SK-N-SH treated with all-trans-retinoic acid at 6 μM for 48 hours (cell line): ENCODE measurements at regions not wholly inside any gene's neighbourhood (a gene's known extent, or its start where the extent isn't known, plus 50 kb on each side); places are given as distances from the start of the nearest gene placed in this dataset.

Source experiments
- ARNTL ChIP-seq: fragments of 450-650 bp; formaldehyde crosslinking; IDR thresholded peaks from 2 replicates; pipeline ENCODE4 v1.5.0; 2020; ENCODE audit warnings: low read depth, mild to moderate bottlenecking, moderate library complexity, borderline replicate concordance
- CSDC2 ChIP-seq: fragments of 250-450 bp; sonication (Bioruptor Pico); IDR thresholded peaks from 2 replicates; pipeline ENCODE4 v1.5.0; 2020; ENCODE audit warnings: mild to moderate bottlenecking, moderate library complexity
- OSR1 ChIP-seq: fragments of 250-450 bp; sonication (Bioruptor Pico); IDR thresholded peaks from 2 replicates; pipeline ENCODE4 v1.8.0; 2022; ENCODE audit warnings: moderate library complexity, mild to moderate bottlenecking, inconsistent platforms
- RARB ChIP-seq: fragments of 250-450 bp; sonication (Bioruptor Pico); IDR thresholded peaks from 2 replicates; pipeline ENCODE4 v1.8.0; 2021; ENCODE audit warnings: mild to moderate bottlenecking, moderate library complexity
- TCF4 ChIP-seq: fragments of 250-450 bp; sonication (Bioruptor Pico); IDR thresholded peaks from 2 replicates; pipeline ENCODE4 v1.8.0; 2021; ENCODE audit warnings: mild to moderate bottlenecking, moderate library complexity, borderline replicate concordance
- ZC3H10 ChIP-seq: fragments of 250-450 bp; sonication (Bioruptor Pico); IDR thresholded peaks from 2 replicates; pipeline ENCODE4 v1.5.1; 2021; ENCODE audit warnings: mild to moderate bottlenecking, moderate library complexity
- ZFP3 ChIP-seq: fragments of 250-450 bp; sonication (Bioruptor Pico); IDR thresholded peaks from 2 replicates; pipeline ENCODE4 v1.5.0; 2020; ENCODE audit warnings: mild to moderate bottlenecking, moderate library complexity
- ZNF70 ChIP-seq: fragments of 450-650 bp; formaldehyde crosslinking; IDR thresholded peaks from 2 replicates; pipeline ENCODE4 v1.5.0; 2020; ENCODE audit warnings: mild to moderate bottlenecking, moderate library complexity
- TF ChIP-seq, protein P1 (sequence below): fragments of 250-450 bp; sonication (Bioruptor Pico); IDR thresholded peaks from 2 replicates; pipeline ENCODE4 v1.8.0; 2020; ENCODE audit warnings: mild to moderate bottlenecking, moderate library complexity, borderline replicate concordance
- TF ChIP-seq, protein P2 (sequence below): fragments of 250-450 bp; sonication (Bioruptor Pico); IDR thresholded peaks from 2 replicates; pipeline ENCODE4 v1.5.0; 2020; ENCODE audit warnings: mild to moderate bottlenecking, moderate library complexity

DNA sequence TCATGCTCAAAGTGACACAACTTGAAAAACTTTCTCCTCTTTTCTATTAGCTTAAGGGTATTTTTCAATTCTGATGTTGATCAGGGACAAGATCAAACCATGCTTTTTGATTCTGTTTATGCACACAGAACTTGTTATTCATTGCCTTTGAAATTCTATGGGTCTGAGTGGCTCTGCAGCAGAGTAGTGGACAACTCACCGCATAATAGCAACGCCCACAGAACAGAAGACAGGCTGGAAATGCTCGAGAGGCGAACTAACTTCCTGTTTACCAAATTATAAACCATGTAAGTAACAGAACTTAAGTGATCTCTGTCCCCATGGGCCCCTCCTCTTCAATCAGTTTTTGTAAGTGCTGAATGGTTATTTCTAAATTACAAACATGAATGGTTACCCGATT lies 131.2 kb downstream of the CBLN2 start:
- TF ChIP-seq, protein P1, sequence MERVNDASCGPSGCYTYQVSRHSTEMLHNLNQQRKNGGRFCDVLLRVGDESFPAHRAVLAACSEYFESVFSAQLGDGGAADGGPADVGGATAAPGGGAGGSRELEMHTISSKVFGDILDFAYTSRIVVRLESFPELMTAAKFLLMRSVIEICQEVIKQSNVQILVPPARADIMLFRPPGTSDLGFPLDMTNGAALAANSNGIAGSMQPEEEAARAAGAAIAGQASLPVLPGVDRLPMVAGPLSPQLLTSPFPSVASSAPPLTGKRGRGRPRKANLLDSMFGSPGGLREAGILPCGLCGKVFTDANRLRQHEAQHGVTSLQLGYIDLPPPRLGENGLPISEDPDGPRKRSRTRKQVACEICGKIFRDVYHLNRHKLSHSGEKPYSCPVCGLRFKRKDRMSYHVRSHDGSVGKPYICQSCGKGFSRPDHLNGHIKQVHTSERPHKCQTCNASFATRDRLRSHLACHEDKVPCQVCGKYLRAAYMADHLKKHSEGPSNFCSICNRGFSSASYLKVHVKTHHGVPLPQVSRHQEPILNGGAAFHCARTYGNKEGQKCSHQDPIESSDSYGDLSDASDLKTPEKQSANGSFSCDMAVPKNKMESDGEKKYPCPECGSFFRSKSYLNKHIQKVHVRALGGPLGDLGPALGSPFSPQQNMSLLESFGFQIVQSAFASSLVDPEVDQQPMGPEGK: no peak
- TF ChIP-seq ARNTL (CRISPR knock-in tag) (no peak), ZFP3 (CRISPR knock-in tag) (no peak), OSR1 (no peak), ZNF70 (CRISPR knock-in tag) (no peak), RARB (CRISPR knock-in tag) (no peak), ZC3H10 (CRISPR knock-in tag) (no peak), CSDC2 (no peak), TCF4 (no peak)
- TF ChIP-seq, protein P2, sequence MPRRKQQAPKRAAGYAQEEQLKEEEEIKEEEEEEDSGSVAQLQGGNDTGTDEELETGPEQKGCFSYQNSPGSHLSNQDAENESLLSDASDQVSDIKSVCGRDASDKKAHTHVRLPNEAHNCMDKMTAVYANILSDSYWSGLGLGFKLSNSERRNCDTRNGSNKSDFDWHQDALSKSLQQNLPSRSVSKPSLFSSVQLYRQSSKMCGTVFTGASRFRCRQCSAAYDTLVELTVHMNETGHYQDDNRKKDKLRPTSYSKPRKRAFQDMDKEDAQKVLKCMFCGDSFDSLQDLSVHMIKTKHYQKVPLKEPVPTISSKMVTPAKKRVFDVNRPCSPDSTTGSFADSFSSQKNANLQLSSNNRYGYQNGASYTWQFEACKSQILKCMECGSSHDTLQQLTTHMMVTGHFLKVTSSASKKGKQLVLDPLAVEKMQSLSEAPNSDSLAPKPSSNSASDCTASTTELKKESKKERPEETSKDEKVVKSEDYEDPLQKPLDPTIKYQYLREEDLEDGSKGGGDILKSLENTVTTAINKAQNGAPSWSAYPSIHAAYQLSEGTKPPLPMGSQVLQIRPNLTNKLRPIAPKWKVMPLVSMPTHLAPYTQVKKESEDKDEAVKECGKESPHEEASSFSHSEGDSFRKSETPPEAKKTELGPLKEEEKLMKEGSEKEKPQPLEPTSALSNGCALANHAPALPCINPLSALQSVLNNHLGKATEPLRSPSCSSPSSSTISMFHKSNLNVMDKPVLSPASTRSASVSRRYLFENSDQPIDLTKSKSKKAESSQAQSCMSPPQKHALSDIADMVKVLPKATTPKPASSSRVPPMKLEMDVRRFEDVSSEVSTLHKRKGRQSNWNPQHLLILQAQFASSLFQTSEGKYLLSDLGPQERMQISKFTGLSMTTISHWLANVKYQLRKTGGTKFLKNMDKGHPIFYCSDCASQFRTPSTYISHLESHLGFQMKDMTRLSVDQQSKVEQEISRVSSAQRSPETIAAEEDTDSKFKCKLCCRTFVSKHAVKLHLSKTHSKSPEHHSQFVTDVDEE (CRISPR knock-in tag): no peak
